IPS-NIHi7 (cell line): ENCODE measurements at regions not wholly inside any gene's neighbourhood (a gene's known extent, or its start where the extent isn't known, plus 50 kb on each side); places are given as distances from the start of the nearest gene placed in this dataset.
"Not testable (repeated sequence)": the region's sequence is repeated elsewhere in the genome, so short reads cannot be mapped to it uniquely, and the experiment has no call there.

Experiments
- DNase-seq: peaks from one replicate; pipeline ENCODE4 v3.0.0; 2012; ENCODE audit warnings: mixed read lengths; ENCODE audit errors: extremely low spot score

DNA sequence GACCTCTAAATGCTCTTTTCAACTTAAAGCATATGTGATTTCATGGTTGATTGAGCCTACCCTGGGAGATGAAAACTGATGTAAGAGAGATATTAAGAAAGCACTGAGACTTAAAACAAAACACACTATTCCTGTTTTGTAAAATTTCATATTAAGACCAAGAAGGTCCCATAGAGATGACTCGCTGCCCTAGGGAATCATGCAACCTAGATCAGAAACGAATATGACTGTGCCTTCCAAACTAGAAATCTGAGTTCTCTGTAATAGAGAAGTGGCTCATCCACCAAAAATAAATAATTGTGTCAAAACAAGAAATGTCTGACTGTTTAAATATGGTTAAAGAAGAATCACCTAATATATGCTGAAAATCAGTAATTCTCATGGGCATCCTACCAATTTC lies 776.8 kb upstream of the SOX11 start:
- DNase-seq = no peak

DNA sequence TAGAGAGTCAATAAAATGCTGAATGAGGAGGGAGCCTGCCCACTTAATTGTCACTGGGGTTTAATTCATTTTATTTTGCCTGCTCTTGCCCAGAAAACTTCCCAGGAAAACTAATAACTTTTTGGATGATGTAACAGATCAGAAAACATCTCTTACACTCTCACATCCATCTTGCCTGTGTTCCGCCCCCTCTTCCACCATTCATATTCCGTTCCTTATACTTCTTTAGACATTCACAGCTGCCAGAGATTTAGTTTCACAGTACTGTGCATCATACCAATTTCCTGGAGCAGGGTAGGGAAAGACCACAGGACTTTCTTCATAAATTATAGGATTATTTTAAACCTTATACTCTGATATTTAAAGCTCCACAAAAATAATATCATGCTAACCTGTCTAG lies 776.1 kb upstream of the SOX11 start:
- no peak for DNase-seq

GRCh38 chr2:4930704-4931103 lies 761.5 kb upstream of the SOX11 start:
- no peak for DNase-seq

DNA sequence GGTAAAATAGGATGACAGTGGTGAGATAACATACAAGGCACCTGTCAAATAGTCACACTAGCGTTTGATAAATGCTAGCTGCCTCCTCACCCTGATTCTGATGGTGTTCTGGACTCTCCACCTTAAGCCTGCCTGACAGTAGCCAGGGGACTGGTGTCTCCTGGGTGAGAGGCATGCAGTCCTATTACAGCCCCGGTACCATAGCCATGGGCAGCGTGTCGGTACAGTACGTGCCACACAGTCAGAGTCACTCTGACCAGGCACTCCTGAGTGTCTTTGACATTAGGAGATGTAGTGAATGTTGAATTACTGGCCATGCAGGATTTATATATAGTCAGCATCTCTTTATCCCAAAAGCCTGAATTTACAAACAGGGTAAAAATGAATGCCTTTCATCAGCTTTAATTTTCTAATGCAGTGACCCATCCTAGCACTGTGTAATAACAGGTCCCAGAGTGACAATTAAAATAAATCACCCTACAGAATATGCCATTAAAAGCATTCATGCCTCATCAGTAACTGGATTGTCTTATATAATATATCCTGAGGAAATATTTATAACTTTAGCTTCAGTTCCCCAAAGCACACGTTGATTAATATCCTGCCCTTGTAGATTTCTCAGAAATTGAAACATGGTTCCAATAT lies 760.3 kb upstream of the SOX11 start:
- DNase-seq = no peak

DNA sequence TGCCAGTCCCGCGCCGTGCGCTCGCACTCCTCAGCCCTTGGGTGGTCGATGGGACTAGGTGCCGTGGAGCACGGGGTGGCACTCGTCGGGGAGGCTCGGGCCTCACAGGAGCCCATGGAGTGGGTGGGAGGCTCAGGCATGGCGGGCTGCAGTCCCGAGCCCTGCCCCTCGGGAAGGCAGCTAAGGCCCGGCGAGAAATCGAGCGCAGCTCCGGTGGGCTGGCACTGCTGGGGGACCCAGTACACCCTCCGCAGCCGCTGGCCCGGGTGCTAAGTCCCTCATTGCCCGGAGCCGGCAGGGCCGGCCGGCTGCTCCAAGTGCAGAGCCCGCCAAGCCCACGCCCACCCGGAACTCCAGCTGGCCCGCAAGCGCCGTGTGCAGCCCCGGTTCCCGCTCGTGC lies 756.9 kb upstream of the SOX11 start:
- not testable (repeated sequence) for DNase-seq

DNA sequence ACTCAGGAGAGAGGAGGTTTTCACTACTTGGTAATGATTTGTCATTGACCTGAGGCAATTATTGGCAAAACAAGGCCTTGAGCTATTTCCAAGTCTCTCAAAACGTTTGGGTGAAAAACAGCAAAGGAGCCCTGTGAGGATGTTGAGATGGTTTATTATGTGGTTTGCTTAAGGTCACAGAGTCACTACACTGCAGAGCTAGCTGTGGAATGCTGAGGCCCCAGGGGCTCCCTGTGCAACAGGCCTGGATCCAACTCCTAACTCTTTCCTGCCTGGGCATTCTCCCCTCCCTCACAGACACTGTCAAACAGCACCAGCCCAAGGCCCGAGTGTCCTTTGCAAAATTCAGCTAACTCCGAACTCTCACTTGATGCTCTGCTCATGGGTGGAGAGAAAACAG lies 754.6 kb upstream of the SOX11 start:
- DNase-seq = peak; percentile 11

- no peak for DNase-seq
Measured at GRCh38 chr2:4938206-4938605, 754.0 kb upstream of the SOX11 start.

- no peak for DNase-seq
Measured at GRCh38 chr2:4942441-4942840, 749.7 kb upstream of the SOX11 start.

- no peak for DNase-seq
Measured at GRCh38 chr2:4947911-4948310, 744.3 kb upstream of the SOX11 start.

- DNase-seq = no peak
Measured at GRCh38 chr2:4951368-4951767, 740.8 kb upstream of the SOX11 start.

DNA sequence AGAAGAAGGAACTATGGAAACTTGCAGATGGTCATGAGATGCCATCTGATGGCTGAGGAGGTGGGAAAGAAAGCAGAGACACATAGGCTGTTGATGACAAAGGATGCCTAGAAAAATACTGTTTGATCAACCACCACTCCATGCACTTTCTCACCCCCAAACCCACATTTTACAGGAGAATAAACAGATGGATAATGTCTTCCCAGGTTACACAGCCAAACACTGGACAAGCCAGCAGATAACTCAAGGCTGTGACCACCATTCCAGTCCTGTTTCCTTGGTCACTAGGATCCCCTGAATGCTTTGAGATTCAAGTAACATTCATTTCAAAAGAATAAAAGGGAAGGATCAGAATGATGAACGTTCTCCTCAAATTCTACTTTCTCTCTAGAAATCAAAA lies 733.0 kb upstream of the SOX11 start:
- no peak for DNase-seq

- DNase-seq = no peak
Measured at GRCh38 chr2:4962419-4962818, 729.8 kb upstream of the SOX11 start.

- DNase-seq = no peak
Measured at GRCh38 chr2:4963106-4963505, 729.1 kb upstream of the SOX11 start.

- DNase-seq = no peak
Measured at GRCh38 chr2:4964001-4964540, 728.1 kb upstream of the SOX11 start.

DNA sequence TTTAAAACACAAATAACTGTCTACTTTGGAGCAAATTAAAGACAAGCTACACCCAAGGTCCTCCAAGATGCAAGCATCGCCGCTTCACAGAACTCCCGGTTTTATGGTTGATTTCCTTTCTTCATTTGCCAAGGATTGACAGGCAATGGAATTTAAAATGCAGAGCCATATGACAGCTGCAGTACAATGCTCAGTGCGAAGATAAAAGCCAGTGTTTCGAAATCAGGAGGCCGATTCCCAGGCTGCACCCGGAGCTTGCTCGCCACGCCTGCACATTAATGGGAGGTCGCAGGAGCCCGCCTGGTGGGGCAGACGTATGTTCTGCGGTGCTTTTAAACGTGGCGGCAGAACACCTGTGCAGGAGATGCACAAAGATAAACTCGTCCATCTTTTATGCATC lies 727.6 kb upstream of the SOX11 start:
- DNase-seq = no peak

DNA sequence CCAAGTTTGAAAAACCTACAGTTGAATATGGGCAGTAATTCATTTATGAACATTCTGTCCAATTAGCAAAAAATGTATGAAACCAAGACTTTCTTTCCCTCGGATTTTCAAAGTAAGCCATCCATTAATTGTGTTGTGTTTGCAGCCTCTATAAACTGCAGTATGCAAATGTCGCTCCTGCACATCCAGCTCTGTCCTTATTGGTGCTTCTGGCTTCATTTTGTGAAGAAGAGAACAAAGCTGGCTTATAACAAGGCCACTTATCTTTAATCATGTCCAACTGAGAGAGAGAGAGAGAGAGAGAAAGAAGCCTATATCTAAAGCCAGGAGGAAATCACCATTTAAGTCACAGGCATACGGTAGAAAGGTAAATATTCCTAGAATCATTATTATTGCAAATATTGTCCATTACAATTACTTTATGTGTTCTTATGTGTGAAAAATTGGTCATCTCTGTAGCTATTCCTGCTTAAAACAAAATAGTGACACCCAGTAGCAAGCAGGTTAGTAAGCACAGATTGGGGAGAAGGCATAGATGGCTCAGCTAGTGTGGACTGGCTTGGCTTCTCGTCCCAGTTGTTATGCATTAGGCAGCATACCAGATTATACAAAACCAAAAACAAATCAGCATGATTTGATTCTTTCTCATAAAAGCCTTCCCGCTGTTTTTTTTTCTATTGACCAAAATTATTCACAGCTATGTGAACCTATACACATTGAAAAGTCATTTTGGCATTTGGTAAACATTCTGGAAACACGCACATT lies 726.4 kb upstream of the SOX11 start:
- no peak for DNase-seq

GRCh38 chr2:4967206-4967605 lies 725.0 kb upstream of the SOX11 start:
- DNase-seq = no peak

DNA sequence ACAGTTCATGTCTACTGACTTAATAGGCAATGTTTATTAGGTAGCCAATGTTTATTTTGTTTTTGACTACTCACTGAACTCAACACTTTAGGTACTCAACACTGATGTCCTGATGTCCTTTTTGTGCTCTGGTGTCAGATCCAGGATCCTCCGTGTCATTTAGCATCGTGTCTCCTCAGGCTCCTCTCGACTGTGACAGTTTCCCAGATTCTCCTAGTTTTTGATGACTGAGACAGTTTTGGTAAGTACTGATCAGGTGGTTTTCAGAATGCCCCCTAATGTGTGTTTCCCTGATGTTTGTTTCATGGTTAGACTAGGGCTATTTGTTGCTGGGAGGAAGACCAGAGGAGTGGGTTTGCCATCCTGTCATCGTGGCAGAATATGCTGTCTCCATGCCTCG lies 719.7 kb upstream of the SOX11 start:
- no peak for DNase-seq

DNA sequence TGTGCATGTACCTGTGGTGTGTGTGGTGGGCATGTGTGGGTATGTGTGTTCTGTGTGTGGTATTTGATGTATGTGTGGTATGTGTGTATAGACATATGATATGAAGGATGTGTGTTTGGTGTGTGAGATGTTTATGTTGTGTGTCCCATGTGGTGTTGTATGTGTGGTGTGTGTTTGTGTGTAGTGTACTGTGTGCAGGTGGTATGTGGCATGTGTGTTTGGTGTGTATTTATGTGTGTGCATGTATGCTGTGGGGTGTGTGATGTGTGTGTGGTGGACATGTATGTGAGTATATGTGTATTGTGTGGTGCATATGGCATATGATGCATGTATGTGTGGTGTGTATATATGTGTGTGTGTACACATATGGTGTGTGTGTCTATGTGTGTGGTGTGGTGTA lies 718.8 kb upstream of the SOX11 start:
- no peak for DNase-seq

- DNase-seq = no peak
Measured at GRCh38 chr2:4973973-4974372, 718.2 kb upstream of the SOX11 start.

- peak; percentile 35 for DNase-seq
Measured at GRCh38 chr2:4976407-4976806, 715.8 kb upstream of the SOX11 start.

DNA sequence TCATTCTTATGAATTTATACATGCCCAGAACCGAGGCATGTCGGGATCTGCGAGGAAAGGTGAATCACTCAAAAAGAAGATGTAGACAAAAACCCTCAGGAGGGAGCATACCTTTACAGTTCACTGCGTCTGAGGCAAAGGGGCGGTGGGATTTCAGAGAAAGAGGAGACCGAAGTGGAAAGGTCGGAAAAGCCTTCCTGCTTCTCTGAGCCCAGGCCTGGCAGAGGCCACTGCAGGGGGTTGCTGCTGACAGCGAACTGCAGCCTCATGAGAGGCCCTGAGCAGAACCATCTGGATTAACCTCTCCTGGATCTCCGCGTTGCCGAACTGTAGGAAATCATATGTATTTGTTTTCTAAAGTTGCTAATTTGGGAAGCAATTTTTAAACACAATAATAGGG lies 713.1 kb upstream of the SOX11 start:
- no peak for DNase-seq

DNA sequence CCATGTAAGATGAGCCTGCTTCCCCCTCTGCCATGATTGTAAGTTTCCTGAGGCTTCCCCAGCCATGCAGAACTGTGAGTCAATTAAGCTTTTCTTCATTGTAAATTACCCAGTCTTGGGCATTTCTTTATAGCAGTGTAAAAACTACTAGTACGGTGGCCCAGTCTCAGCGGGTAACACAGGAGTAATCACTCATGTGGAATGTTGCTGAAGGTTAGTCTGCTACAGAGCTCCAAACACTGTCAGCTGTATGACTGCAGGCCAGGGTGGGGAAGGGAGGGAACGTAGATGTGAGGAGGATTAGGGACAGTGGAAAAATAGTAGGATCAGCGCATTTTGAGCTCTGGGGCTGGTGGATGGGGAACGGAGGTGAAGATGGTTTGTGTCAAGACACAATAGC lies 711.2 kb upstream of the SOX11 start:
- DNase-seq = no peak
